HepG2 (cell line): ENCODE measurements at regions not wholly inside any gene's neighbourhood (a gene's known extent, or its start where the extent isn't known, plus 50 kb on each side); places are given as distances from the start of the nearest gene placed in this dataset.

ENCODE experiments used
- ATAC-seq: fragments of 200-7000 bp; cut with Tn5 transposase; 3 replicates; pipeline ENCODE4 v1.9.1; 2020; ENCODE audit warnings: mild to moderate bottlenecking, moderate library complexity
- BruUV-seq: library from RNA; stranded (reverse); fragments of 400-500 nt; replicated peaks from 2 replicates; lab custom pipeline; 2021; lab: Mats Ljungman, UMichigan
- CTCF ChIA-PET: fragments of 300-600 bp; formaldehyde crosslinking; extraction: SDS; loops from one replicate; lab custom pipeline; 2021; ENCODE audit warnings: low total read pairs, inconsistent platforms, low intra/inter-chr PET ratio; lab: Yijun Ruan, JAX
- POLR2A ChIA-PET: fragments of 350-600 bp; sonication (Branson Sonifier 250); formaldehyde crosslinking; loops from one replicate; lab custom pipeline; 2020; ENCODE audit warnings: antibody characterized with exemption, inconsistent platforms; lab: Yijun Ruan, JAX
- DNase-seq: peaks from one replicate; pipeline ENCODE4 v3.0.0-alpha.2; 2015; ENCODE audit warnings: low spot score
- FAIRE-seq: peaks from 3 replicates; lab custom pipeline; 2011; peaks lifted over from hg19 to GRCh38; lab: Jason Lieb, UNC
- H2AFZ ChIP-seq: one replicate; pipeline ENCODE4 v1.6.1; 2011; ENCODE audit warnings: low read length, inconsistent platforms
- H3K27ac ChIP-seq: fragments of 300-600 bp; 3 replicates; pipeline ENCODE4 v1.8.0; 2011; ENCODE audit warnings: mixed run types, mild to moderate bottlenecking, mixed read lengths, low read length, inconsistent platforms; ENCODE audit not compliant: insufficient read depth; ENCODE audit errors: extremely low read length
- H3K27me3 ChIP-seq, 2 experiments: fragments of 200-600 bp in 1 of 2; 2 replicates in 1 of 2; 3 replicates in 1 of 2; pipeline versions ENCODE4 v1.6.0 to v1.8.0; 2011; ENCODE audit warnings: low read length in 2 of 2, mild to moderate bottlenecking in 2 of 2, moderate library complexity in 2 of 2, inconsistent platforms in 1 of 2; ENCODE audit not compliant: insufficient read depth in 2 of 2, control insufficient read depth in 1 of 2
- H3K36me3 ChIP-seq, 2 experiments: fragments of 200-600 bp in 1 of 2; replicated peaks in 1 of 2; 2 replicates in 1 of 2; 3 replicates in 1 of 2; pipeline versions ENCODE4 v1.5.1 to v1.8.0; 2011; ENCODE audit warnings: low read length in 2 of 2, inconsistent platforms in 1 of 2; ENCODE audit not compliant: insufficient read depth in 2 of 2, control insufficient read depth in 1 of 2
- H3K4me1 ChIP-seq: 2 replicates; pipeline ENCODE4 v1.5.1; 2012; ENCODE audit warnings: low read length, inconsistent platforms; ENCODE audit not compliant: insufficient read depth
- H3K4me2 ChIP-seq: 2 replicates; pipeline ENCODE4 v1.6.0; 2011; ENCODE audit warnings: low read depth, low read length, inconsistent platforms
- H3K4me3 ChIP-seq, 3 experiments: fragments of 200-600 bp in 1 of 3; sonication (generic), shearing (Covaris generic) in 1 of 3; replicated peaks in 1 of 3; 2 replicates each; pipeline ENCODE4 v1.5.1; 2011 to 2016; ENCODE audit warnings: low read length in 3 of 3, inconsistent platforms in 2 of 3, low read depth in 2 of 3, mild to moderate bottlenecking in 2 of 3, control low read depth in 1 of 3, mixed read lengths in 1 of 3; ENCODE audit not compliant: insufficient read depth in 1 of 3
- H3K79me2 ChIP-seq: one replicate; pipeline ENCODE4 v1.6.1; 2011; ENCODE audit warnings: low read length, inconsistent platforms; ENCODE audit not compliant: insufficient read depth
- H3K9ac ChIP-seq: 2 replicates; pipeline ENCODE4 v1.6.0; 2011; ENCODE audit warnings: mild to moderate bottlenecking, low read depth, low read length, inconsistent platforms; ENCODE audit not compliant: insufficient read depth
- H3K9me3 ChIP-seq: 2 replicates; pipeline ENCODE4 v1.5.1; 2012; ENCODE audit warnings: mild to moderate bottlenecking, low read length
- H4K20me1 ChIP-seq: 2 replicates; pipeline ENCODE4 v1.6.0; 2011; ENCODE audit warnings: inconsistent platforms, mild to moderate bottlenecking, low read length, moderate library complexity; ENCODE audit not compliant: insufficient read depth
- AGO2 ChIP-seq: fragments of 200-400 bp; formaldehyde crosslinking; optimal IDR thresholded peaks from 2 replicates; pipeline ENCODE3; 2017; ENCODE audit warnings: mild to moderate bottlenecking, low read depth, low read length, moderate library complexity
- MED8 ChIP-seq: sonication (generic); formaldehyde crosslinking; IDR thresholded peaks from 2 replicates; pipeline ENCODE4 v1.8.1; 2023; ENCODE audit warnings: mild to moderate bottlenecking, missing genetic modification reagents; ENCODE audit not compliant: insufficient replicate concordance
- PHF20 ChIP-seq: sonication (generic); formaldehyde crosslinking; IDR thresholded peaks from 2 replicates; pipeline ENCODE4 v1.5.0; 2020; ENCODE audit warnings: mild to moderate bottlenecking, missing genetic modification reagents
- PPARG ChIP-seq: conservative IDR thresholded peaks from 2 replicates; pipeline ENCODE4 v1.6.1; 2016; ENCODE audit warnings: missing biosample characterization, missing genetic modification reagents
- SNAPC2 ChIP-seq: sonication (generic); formaldehyde crosslinking; IDR thresholded peaks from 2 replicates; pipeline ENCODE4 v1.8.1; 2022; ENCODE audit warnings: mild to moderate bottlenecking, missing genetic modification reagents
- TGIF2 ChIP-seq: IDR thresholded peaks from 2 replicates; pipeline ENCODE4 v1.6.1; 2016; ENCODE audit warnings: control low read depth, missing compliant biosample characterization
- WGBS: methylation state at CpG from one replicate; pipeline ENCODE4 v1.1.6; 2017; ENCODE audit warnings: low lambda C conversion rate; 5-methylcytosine and 5-hydroxymethylcytosine counted together
- in situ Hi-C: cut with HindIII; loops from 2 replicates; pipeline ENCODE4 v1.10.0; 2017; ENCODE audit warnings: low pct_unique_long_range_greater_than_20kb; ENCODE audit not compliant: extremely low pct_ligation_motif_present
- intact Hi-C: fragments of 100-400 bp; cut with micrococcal nuclease; formaldehyde crosslinking; loops from one replicate; pipeline ENCODE4 v1.10.0; 2022; ENCODE audit not compliant: unreplicated experiment
- TF ChIP-seq, protein P1 (sequence below), 2 experiments: sonication (generic) in 1 of 2; formaldehyde crosslinking in 1 of 2; IDR thresholded peaks; 2 replicates each; pipeline versions ENCODE4 v1.5.1 to v1.6.1; 2011 to 2020; ENCODE audit warnings: borderline replicate concordance in 1 of 2, low read depth in 1 of 2, low read length in 1 of 2, mild to moderate bottlenecking in 1 of 2, missing genetic modification reagents in 1 of 2, moderate library complexity in 1 of 2
- TF ChIP-seq, protein P2 (sequence below): sonication (generic); formaldehyde crosslinking; IDR thresholded peaks from 2 replicates; pipeline ENCODE4 v1.5.0; 2020; ENCODE audit warnings: mild to moderate bottlenecking, missing genetic modification reagents
- TF ChIP-seq, protein P3 (sequence below): sonication (generic); formaldehyde crosslinking; IDR thresholded peaks from 2 replicates; pipeline ENCODE4 v1.8.0; 2022; ENCODE audit warnings: mild to moderate bottlenecking, missing genetic modification reagents, moderate library complexity

DNA sequence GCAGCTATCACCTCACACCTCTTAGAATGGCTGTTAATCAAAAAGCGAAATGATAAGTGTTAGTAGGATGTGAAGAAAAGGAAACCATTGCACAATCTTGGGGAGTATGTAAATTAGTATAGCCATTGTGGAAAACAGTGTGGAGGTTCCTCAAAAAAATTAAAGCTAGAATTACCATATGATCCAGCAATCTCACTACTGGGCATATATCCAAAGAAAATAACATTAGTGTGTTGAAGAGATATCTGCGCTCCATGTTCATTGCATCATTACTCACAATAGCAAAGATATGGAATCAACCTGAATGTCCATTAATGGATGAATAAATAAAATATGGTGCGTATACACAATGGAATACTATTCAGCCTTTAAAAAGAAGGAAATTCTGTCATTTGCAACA, 68.9 kb downstream of the SNRPE start:
- no peaks in the 10 kb centered on the region for H3K79me2 ChIP-seq
- no peaks in the 10 kb centered on the region for H3K9me3 ChIP-seq
- no peaks in the 10 kb centered on the region for H3K36me3 ChIP-seq
- BruUV-seq, result no TSS peak
- ChIA-PET CTCF (no interaction called here), POLR2A (no interaction called here)
- intact Hi-C loops (no loop called here), in situ Hi-C loops (no loop called here)
- H3K9ac ChIP-seq, result no peak overlapping the region
- no peak overlapping the region for H2AFZ ChIP-seq
- H4K20me1 ChIP-seq, result no peaks in the 10 kb centered on the region
- no peaks in the 10 kb centered on the region for H3K4me1 ChIP-seq
- no peaks in the 10 kb centered on the region for H3K27me3 ChIP-seq
- FAIRE-seq (no peak), ATAC-seq (no peak), DNase-seq (no peak)
- no peak overlapping the region for H3K4me2 ChIP-seq
- TF ChIP-seq, protein P1, sequence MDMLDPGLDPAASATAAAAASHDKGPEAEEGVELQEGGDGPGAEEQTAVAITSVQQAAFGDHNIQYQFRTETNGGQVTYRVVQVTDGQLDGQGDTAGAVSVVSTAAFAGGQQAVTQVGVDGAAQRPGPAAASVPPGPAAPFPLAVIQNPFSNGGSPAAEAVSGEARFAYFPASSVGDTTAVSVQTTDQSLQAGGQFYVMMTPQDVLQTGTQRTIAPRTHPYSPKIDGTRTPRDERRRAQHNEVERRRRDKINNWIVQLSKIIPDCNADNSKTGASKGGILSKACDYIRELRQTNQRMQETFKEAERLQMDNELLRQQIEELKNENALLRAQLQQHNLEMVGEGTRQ (IDR thresholded peaks at IDR 0.05; ENCODE audit: low read depth, low read length), result no peak
- TF ChIP-seq, protein P1 (CRISPR knock-in tag; IDR thresholded peaks at IDR 0.05; ENCODE audit: borderline replicate concordance), result no peak
- TF ChIP-seq MED8 (CRISPR knock-in tag) (no peak), AGO2 (no peak), PPARG (no peak), SNAPC2 (CRISPR knock-in tag) (no peak), PHF20 (CRISPR knock-in tag) (no peak), TGIF2 (CRISPR knock-in tag) (no peak)
- TF ChIP-seq, protein P2, sequence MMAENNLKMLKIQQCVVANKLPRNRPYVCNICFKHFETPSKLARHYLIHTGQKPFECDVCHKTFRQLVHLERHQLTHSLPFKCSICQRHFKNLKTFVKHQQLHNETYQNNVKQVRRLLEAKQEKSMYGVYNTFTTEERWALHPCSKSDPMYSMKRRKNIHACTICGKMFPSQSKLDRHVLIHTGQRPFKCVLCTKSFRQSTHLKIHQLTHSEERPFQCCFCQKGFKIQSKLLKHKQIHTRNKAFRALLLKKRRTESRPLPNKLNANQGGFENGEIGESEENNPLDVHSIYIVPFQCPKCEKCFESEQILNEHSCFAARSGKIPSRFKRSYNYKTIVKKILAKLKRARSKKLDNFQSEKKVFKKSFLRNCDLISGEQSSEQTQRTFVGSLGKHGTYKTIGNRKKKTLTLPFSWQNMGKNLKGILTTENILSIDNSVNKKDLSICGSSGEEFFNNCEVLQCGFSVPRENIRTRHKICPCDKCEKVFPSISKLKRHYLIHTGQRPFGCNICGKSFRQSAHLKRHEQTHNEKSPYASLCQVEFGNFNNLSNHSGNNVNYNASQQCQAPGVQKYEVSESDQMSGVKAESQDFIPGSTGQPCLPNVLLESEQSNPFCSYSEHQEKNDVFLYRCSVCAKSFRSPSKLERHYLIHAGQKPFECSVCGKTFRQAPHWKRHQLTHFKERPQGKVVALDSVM (CRISPR knock-in tag), result no peak
- TF ChIP-seq, protein P3, sequence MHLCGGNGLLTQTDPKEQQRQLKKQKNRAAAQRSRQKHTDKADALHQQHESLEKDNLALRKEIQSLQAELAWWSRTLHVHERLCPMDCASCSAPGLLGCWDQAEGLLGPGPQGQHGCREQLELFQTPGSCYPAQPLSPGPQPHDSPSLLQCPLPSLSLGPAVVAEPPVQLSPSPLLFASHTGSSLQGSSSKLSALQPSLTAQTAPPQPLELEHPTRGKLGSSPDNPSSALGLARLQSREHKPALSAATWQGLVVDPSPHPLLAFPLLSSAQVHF (CRISPR knock-in tag), result no peak
- no peak overlapping the region for H3K27ac ChIP-seq
- no peak overlapping the region for H3K4me3 ChIP-seq
- WGBS, result 55% methylated on average over 3 of the region's 3 CpGs
